OCI-LY1 (cell line): ENCODE measurements at regions not wholly inside any gene's neighbourhood (a gene's known extent, or its start where the extent isn't known, plus 50 kb on each side); places are given as distances from the start of the nearest gene placed in this dataset.

Experiments used
- CTCF ChIP-seq: fragments of 200-600 bp; sonication (generic), shearing (Covaris generic); IDR thresholded peaks from 2 replicates; pipeline ENCODE4 v1.5.1; 2017; ENCODE audit warnings: mild to moderate bottlenecking, antibody characterized with exemption, low read length, moderate library complexity, mixed read lengths
- EZH2 ChIP-seq: fragments of 200-600 bp; sonication (generic), shearing (Covaris generic); IDR thresholded peaks from 2 replicates; pipeline ENCODE4 v1.8.0; 2017; ENCODE audit warnings: borderline replicate concordance, mixed run types, mild to moderate bottlenecking, antibody characterized with exemption, low read length, moderate library complexity, mixed read lengths

GRCh38 chr11:70675697-70676374, 277.5 kb downstream of the CTTN start:
- TF ChIP-seq CTCF (no peak), EZH2 (no peak)
